Ascending aorta (tissue), 2 donors: ENCODE measurements at regions not wholly inside any gene's neighbourhood (a gene's known extent, or its start where the extent isn't known, plus 50 kb on each side); places are given as distances from the start of the nearest gene placed in this dataset.
"Not testable (repeated sequence)": the region's sequence is repeated elsewhere in the genome, so short reads cannot be mapped to it uniquely, and the experiment has no call there.

Experiments used
- DNase-seq, 2 donors: peaks; one replicate each; pipeline ENCODE4 v3.0.0-alpha.2; 2019; ENCODE audit warnings: low spot score in 2 of 2
- H3K27ac ChIP-seq, 2 donors: fragments of 200-600 bp; sonication (generic); one replicate each; pipeline ENCODE4 v1.5.1; 2016 to 2017; ENCODE audit warnings: mild to moderate bottlenecking in 1 of 2
- H3K27me3 ChIP-seq: fragments of 200-600 bp; sonication (generic); one replicate; pipeline ENCODE4 v1.5.1; 2017
- H3K36me3 ChIP-seq, 2 donors: fragments of 200-600 bp; sonication (generic); one replicate each; pipeline ENCODE4 v1.5.1; 2016
- H3K4me1 ChIP-seq, 2 donors: fragments of 200-600 bp; sonication (generic); one replicate each; pipeline ENCODE4 v1.5.1; 2016 to 2017; ENCODE audit warnings: mild to moderate bottlenecking in 1 of 2
- H3K4me3 ChIP-seq, 2 donors: fragments of 200-600 bp; sonication (generic); one replicate each; pipeline ENCODE4 v1.5.1; 2016 to 2017; ENCODE audit warnings: mild to moderate bottlenecking in 1 of 2
- H3K9me3 ChIP-seq, 2 donors: fragments of 200-600 bp; sonication (generic); one replicate each; pipeline ENCODE4 v1.5.1; 2016
- intact Hi-C: fragments of 100-400 bp; cut with DNase I; formaldehyde crosslinking; loops from one replicate; pipeline ENCODE4 v1.15.1; 2023
- TF ChIP-seq, protein P1 (sequence below), 3 experiments: fragments of 200-600 bp in 2 of 3; fragments of 450-650 bp in 1 of 3; sonication (generic) in 2 of 3; IDR thresholded peaks; one replicate each; pipeline ENCODE4 v1.5.1; 2016 to 2019; ENCODE audit warnings: antibody characterized with exemption in 3 of 3, mild to moderate bottlenecking in 1 of 3, moderate library complexity in 1 of 3

DNA sequence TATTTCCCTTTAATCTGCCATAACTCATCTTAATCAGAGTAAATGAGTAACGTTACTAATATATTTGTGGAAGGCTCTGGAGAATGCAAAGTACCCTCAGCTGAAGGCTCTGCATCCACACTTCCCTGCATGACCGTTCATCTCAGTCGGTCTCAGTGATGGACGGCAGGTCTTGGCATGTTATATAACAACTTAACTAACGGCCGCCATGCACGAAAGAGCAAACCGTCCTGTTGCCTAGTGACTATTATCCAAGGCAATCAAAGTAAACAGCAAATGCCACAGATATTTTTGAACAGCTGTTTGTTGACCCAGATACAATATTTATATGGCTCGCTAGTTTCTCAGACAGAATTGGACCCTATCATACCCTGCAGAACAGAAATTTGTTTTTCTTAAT lies 194.9 kb upstream of the SMLR1 start:
- TF ChIP-seq, protein P1, sequence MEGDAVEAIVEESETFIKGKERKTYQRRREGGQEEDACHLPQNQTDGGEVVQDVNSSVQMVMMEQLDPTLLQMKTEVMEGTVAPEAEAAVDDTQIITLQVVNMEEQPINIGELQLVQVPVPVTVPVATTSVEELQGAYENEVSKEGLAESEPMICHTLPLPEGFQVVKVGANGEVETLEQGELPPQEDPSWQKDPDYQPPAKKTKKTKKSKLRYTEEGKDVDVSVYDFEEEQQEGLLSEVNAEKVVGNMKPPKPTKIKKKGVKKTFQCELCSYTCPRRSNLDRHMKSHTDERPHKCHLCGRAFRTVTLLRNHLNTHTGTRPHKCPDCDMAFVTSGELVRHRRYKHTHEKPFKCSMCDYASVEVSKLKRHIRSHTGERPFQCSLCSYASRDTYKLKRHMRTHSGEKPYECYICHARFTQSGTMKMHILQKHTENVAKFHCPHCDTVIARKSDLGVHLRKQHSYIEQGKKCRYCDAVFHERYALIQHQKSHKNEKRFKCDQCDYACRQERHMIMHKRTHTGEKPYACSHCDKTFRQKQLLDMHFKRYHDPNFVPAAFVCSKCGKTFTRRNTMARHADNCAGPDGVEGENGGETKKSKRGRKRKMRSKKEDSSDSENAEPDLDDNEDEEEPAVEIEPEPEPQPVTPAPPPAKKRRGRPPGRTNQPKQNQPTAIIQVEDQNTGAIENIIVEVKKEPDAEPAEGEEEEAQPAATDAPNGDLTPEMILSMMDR (IDR thresholded peaks at IDR 0.05), result no peak
- no peaks in the 10 kb centered on the region for H3K36me3 ChIP-seq
- no peak overlapping the region for H3K4me3 ChIP-seq
- DNase-seq, result no peak
- intact Hi-C loops, result no loop called here
- H3K27ac ChIP-seq, result no peak overlapping the region
- no peaks in the 10 kb centered on the region for H3K9me3 ChIP-seq
- no peaks in the 10 kb centered on the region for H3K4me1 ChIP-seq
- H3K27me3 ChIP-seq, result no peaks in the 10 kb centered on the region

DNA sequence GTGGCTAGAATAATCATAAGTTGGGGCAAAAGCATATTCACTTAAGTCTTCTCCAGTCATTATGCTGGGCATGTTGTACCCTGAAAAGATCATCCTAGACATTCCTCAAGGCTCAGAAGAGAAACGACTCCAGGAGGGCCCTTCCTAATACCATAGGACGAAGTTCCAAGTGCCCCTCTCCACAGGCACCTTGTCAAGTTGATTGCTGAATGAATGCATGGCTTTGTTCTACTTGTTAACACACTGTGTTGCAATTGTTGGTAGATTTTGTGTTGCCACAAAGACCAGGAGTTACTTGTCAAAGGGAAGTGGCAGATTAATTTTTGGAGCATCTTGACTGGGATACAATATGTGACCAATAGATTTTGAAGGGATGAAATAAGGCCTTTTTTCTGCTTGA lies 194.3 kb upstream of the SMLR1 start:
- H3K4me1 ChIP-seq, result no peaks in the 10 kb centered on the region
- H3K4me3 ChIP-seq, result no peak overlapping the region
- DNase-seq, result no peak
- intact Hi-C loops, result no loop called here
- no peaks in the 10 kb centered on the region for H3K36me3 ChIP-seq
- no peaks in the 10 kb centered on the region for H3K9me3 ChIP-seq
- H3K27me3 ChIP-seq, result no peaks in the 10 kb centered on the region
- TF ChIP-seq, protein P1 (IDR thresholded peaks at IDR 0.05), result no peak
- no peak overlapping the region for H3K27ac ChIP-seq

DNA sequence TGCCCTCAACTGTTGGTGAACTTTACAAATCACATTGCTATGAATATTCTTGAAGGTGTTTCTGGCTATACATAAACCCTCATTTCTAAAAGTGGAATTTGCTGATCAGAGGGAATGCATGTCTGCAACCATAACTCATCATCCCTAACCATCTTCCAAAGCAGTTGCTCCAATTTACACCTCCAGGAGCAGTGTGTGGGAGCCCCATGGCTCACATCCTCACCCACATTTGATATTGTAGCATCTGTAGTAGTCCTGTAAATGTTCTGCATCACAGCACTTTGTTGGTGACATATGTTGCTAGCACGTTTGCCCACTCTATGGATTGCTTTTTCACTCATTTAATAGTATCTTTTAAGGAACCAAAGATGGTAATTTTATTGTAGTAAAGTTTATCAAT lies 183.8 kb upstream of the SMLR1 start:
- no peak overlapping the region for H3K27ac ChIP-seq
- no peak for DNase-seq
- H3K4me3 ChIP-seq, result no peak overlapping the region
- intact Hi-C loops, result no loop called here
- H3K36me3 ChIP-seq, result no peaks in the 10 kb centered on the region
- H3K27me3 ChIP-seq, result no peaks in the 10 kb centered on the region
- H3K4me1 ChIP-seq, result no peaks in the 10 kb centered on the region
- no peaks in the 10 kb centered on the region for H3K9me3 ChIP-seq
- TF ChIP-seq, protein P1 (IDR thresholded peaks at IDR 0.05), result no peak

DNA sequence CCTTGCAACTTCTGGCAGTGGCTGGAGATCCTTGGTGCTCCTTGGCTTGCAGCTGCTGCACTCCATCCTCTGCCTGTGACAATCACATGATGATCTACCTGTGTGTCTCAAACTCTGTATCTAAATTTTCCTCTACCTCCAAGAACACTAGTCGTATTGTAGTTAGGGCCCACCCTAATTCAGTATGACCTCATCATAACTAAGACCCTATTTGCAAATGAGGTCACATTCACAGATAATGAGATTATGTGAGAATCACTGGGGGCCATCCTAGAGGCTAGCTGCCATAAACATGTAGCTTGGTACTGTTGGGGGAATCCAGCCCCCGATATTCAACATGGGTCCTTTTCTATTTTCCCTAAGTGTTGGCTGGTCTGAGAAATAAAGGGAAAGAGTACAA lies 183.0 kb upstream of the SMLR1 start:
- H3K9me3 ChIP-seq, result no peaks in the 10 kb centered on the region
- no peaks in the 10 kb centered on the region for H3K27me3 ChIP-seq
- H3K36me3 ChIP-seq, result no peaks in the 10 kb centered on the region
- no peak overlapping the region for H3K4me3 ChIP-seq
- intact Hi-C loops, result no loop called here
- no peaks in the 10 kb centered on the region for H3K4me1 ChIP-seq
- TF ChIP-seq, protein P1 (IDR thresholded peaks at IDR 0.05), result no peak
- H3K27ac ChIP-seq, result no peak overlapping the region
- no peak for DNase-seq

DNA sequence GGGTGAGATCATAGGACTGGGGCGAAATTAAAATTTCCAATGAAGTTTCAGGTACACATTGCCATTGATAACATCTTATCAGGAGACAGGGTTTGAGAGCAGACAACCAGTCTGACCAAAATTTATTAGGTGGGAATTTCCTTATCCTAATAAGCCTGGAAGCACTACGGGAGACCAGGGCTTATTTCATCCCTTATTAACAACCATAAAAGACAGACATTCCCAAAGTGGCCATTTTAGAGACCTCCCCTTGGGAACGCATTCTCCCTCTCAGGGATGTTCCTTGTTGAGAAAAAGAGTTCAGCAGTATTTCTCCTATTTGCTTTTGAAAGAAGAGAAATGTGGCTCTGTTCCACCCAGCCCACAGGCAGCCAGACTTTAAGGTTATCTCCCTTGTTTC lies 182.4 kb upstream of the SMLR1 start:
- H3K36me3 ChIP-seq, intact Hi-C loops, H3K27ac ChIP-seq: not testable (repeated sequence)

DNA sequence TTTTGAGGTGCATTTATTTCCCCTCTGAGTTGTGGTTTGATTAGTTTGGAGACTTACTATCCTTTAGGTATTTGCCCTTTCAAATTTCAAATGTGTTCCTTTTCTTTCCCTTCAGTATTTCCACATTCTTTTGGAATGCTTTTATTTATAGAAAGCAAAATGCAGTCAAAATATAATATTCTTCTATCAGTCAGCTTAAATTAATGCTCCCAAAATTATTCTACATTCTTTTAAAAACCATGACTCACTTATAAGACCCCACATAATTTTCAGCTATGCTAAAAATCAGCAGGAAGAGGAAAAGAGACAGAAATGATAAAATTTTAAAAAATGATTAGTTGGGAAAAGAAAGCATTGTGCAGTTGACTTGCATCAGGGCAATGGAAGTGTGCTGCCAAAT lies 180.0 kb upstream of the SMLR1 start:
- Histone ChIP-seq H3K4me1 (no peaks in the 10 kb centered on the region), H3K36me3 (no peaks in the 10 kb centered on the region), H3K9me3 (no peaks in the 10 kb centered on the region), H3K27ac (no peak overlapping the region), H3K4me3 (no peak overlapping the region), H3K27me3 (no peaks in the 10 kb centered on the region)
- intact Hi-C loops, result no loop called here
- DNase-seq, result no peak
- TF ChIP-seq, protein P1 (IDR thresholded peaks at IDR 0.05), result no peak

More for the DNA sequence above, 182.4 kb upstream of the SMLR1 start:
- H3K4me3 ChIP-seq, H3K27me3 ChIP-seq, H3K9me3 ChIP-seq, H3K4me1 ChIP-seq, DNase-seq: not testable (repeated sequence)
